Upper lobe of left lung (tissue), 4 donors: ENCODE measurements at regions not wholly inside any gene's neighbourhood (a gene's known extent, or its start where the extent isn't known, plus 50 kb on each side); places are given as distances from the start of the nearest gene placed in this dataset.

Experiments
- POLR2A ChIP-seq, 4 donors: fragments of 450-650 bp; IDR thresholded peaks; one replicate each; pipeline ENCODE4 v1.5.1; 2016 to 2017; ENCODE audit warnings: antibody characterized with exemption in 4 of 4, mild to moderate bottlenecking in 2 of 4
- TF ChIP-seq, protein P1 (sequence below), 6 experiments: fragments of 450-650 bp in 4 of 6; fragments of 200-600 bp in 2 of 6; sonication (generic) in 2 of 6; IDR thresholded peaks; one replicate each; pipeline ENCODE4 v1.5.1; 2016 to 2019; ENCODE audit warnings: antibody characterized with exemption in 6 of 6

GRCh38 chr16:86834451-86835035 is 256.2 kb downstream of the FOXL1 start:
- TF ChIP-seq, protein P1, sequence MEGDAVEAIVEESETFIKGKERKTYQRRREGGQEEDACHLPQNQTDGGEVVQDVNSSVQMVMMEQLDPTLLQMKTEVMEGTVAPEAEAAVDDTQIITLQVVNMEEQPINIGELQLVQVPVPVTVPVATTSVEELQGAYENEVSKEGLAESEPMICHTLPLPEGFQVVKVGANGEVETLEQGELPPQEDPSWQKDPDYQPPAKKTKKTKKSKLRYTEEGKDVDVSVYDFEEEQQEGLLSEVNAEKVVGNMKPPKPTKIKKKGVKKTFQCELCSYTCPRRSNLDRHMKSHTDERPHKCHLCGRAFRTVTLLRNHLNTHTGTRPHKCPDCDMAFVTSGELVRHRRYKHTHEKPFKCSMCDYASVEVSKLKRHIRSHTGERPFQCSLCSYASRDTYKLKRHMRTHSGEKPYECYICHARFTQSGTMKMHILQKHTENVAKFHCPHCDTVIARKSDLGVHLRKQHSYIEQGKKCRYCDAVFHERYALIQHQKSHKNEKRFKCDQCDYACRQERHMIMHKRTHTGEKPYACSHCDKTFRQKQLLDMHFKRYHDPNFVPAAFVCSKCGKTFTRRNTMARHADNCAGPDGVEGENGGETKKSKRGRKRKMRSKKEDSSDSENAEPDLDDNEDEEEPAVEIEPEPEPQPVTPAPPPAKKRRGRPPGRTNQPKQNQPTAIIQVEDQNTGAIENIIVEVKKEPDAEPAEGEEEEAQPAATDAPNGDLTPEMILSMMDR (IDR thresholded peaks at IDR 0.05) = no peak
- TF ChIP-seq POLR2A (IDR thresholded peaks at IDR 0.05) = no peak
